GM18507 (cell line): ENCODE measurements at regions not wholly inside any gene's neighbourhood (a gene's known extent, or its start where the extent isn't known, plus 50 kb on each side); places are given as distances from the start of the nearest gene placed in this dataset.

Experiments used
- DNase-seq: peaks from one replicate; pipeline ENCODE4 v3.0.0; 2011; ENCODE audit warnings: low read depth; ENCODE audit not compliant: insufficient read length; ENCODE audit errors: extremely low spot score
- FAIRE-seq: peaks from 2 replicates; lab custom pipeline; 2011; peaks lifted over from hg19 to GRCh38; lab: Jason Lieb, UNC

DNA sequence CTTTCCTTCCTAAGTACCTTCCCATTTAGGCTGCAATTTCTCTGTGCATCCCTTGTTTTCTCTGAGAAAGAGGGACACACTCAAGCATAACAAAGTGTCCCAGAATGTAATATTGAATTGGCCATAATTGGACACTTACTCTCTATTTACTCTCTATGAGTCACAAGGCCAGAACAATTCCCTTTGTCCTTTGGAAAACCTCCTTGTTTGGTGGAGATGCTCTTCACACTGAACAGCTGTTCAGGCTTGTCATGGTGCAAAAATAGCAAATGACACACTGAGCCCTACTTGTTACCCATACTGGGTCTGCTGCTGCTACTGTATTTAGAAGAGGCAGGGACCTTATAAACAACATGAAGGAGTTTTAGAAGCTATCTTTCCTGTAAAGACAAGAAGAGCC, 1590.5 kb upstream of the TMEM132C start:
- DNase-seq (no peak), FAIRE-seq (no peak)

DNA sequence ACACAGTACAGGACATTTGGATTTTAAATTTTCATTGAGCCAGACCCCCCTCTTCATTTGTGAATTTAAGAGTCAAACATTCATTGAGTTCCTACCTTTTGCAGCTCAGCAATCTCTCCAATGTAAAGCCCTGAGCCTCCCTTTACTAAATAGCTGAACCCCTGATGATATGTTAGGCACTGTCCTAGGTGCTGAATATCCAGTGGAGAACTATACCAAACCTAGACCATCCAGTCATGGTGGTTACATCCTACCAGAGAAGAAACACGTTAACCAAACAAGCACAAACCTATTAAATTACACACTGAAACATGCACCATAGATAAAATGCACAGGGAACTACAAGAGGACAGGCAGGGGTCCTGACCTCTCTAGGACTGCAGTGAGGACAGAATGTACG, 1585.3 kb upstream of the TMEM132C start:
- no peak for DNase-seq
- no peak for FAIRE-seq

DNA sequence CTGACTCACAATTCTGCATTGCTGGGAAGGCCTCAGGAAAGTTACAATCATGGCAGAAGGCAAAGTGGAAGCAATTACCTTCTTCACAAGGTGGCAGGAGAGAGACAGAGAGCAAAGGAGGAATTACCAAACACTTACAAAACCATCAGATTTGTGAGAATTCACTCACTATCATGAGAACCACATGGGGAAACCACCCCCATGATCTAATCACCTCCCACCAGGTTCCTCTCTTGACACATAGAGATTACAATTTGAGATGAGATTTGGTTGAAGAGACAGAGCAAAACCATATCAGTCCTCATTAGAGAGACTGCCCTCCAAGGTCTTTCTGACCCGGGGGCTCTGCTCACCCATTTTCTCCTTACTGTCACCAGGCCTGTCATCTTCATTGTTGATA, 1582.3 kb upstream of the TMEM132C start:
- no peak for DNase-seq

DNA sequence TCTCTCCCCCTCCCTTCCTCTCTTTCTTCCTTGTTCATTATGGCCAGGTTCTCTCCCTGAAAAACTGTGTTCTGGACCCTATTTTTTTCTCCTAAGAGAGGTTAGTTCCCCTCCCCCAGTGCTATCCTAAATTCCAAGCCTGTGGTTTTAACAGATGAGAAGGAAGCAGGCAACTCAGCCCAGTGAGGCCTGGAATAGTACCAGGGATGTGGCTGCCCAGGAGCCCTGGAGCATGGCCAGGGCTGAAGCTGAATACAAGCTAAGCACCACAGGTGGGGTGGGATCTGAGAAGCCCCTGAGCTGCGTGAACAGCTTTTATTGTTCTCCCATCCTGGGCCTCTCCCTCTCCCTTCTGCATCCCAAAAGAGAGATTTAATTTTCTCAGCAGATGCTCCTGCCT, 1581.3 kb upstream of the TMEM132C start:
- DNase-seq (no peak), FAIRE-seq (no peak)

More for the DNA sequence above, 1582.3 kb upstream of the TMEM132C start:
- FAIRE-seq = no peak

DNA sequence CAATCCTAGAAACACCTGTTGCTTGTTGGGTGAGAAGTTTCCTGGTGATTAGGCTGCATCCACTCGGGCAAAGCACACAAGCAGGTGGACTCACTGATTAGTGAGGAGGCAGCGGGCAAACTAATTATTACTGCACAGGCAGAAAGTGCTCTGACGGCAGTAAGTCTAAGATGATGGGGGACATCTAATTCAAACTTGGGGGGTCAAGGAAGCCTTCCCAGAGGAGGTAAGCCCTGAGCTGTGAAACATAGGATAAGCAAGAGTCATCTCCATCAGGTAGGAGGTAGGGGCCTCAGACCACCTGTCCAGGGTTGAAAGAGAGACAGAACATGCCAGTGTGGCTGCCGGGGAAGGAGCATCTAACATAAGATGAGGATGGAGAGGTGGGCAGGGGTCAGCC, 1578.4 kb upstream of the TMEM132C start:
- no peak for DNase-seq
- no peak for FAIRE-seq

DNA sequence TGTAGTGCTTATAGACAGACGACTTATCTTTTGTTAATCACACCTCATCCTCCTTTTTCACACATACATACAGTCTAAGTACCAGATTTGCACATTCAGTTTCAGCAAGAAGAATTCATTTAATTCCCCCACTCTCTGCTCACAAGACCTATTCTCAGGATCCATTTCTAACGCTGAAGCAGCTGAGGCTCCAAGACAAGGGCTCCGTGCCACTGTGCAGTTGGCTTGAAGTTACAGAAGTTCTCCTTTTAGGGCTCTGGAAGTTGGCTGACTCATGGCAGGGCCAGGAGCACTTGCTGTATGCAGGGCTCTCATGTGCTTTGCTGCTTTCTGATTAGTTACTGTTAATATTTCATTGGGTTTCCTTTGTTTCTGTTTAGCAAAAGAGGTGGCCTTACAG, 1566.9 kb upstream of the TMEM132C start:
- DNase-seq = no peak
- FAIRE-seq = no peak

DNA sequence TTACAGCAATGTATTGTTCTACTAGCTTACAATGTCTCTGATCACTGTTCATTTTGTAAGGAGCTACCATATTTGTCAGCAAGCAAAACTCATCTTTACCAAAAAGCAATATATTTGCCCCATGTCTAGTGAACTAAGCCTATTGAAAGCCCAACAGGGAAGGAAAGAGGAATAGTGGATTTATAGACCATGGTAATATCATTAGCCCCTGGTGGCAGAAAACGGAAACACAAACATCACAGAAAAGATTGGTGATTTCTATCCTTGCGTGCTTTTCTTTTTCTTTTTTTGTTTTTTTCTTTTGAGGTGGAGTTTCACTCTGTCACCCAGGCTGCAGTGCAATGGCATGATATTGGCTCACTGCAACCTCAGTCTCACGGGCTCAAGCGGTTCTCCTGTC, 1562.4 kb upstream of the TMEM132C start:
- FAIRE-seq = no peak

DNA sequence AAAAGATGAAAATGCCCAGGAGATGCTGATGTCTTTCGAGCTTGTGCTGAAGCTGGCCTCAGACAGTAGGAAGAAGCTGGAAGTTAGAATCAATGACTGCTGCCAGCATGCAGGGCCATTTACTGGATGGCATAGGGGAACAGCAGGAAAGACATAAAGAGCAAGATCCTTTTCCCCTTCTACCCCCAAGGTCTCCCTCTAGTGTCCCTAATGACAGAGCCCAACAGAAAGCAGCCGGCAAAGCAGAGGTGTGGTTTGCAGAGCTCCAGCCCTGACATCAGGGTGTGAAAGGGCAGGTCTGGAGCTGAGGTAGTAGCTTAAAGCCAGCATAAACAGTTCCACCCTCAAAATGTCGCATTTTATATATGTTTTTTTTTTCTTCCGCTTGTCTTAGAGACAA, 1560.7 kb upstream of the TMEM132C start:
- FAIRE-seq = no peak
- DNase-seq = no peak

More for the DNA sequence above, 1562.4 kb upstream of the TMEM132C start:
- no peak for DNase-seq

DNA sequence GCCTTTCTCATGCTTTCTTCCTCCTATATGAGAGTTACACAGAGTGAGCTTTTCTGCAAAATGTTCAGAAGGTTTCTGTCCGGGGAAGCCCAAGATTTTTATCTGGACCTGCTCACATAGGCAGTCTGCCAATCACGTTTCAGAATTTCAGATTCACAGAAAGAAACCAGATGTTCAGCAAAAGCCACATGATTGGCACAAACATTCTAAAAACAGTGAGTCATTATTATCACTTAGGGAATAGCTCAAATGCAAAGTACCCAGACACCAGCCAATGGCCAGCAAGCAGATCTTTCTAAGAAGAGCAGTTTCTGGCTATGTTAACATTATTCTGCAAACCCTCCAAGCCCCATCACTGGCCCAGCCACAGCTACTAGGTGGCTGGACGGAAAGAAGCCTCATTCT, 1558.5 kb upstream of the TMEM132C start:
- no peak for FAIRE-seq

DNA sequence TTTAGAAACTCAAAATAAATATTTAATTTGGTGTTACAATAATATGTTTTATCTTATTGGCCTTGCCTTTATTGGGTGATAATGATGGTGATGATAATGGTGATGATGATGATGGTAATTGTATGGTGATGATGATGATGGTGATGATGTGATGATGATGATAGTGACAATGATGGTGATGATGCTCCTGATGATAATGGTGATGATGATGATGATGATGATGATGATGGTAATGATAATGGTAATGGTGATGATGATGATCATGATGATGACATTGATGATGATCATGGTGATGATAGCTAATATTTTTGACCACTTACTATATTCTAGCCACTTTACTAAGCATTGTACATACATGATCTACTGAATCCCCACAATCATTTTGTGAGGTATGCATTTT, 1548.6 kb upstream of the TMEM132C start:
- FAIRE-seq = no peak
- no peak for DNase-seq

More for the DNA sequence above, 1558.5 kb upstream of the TMEM132C start:
- DNase-seq = no peak

DNA sequence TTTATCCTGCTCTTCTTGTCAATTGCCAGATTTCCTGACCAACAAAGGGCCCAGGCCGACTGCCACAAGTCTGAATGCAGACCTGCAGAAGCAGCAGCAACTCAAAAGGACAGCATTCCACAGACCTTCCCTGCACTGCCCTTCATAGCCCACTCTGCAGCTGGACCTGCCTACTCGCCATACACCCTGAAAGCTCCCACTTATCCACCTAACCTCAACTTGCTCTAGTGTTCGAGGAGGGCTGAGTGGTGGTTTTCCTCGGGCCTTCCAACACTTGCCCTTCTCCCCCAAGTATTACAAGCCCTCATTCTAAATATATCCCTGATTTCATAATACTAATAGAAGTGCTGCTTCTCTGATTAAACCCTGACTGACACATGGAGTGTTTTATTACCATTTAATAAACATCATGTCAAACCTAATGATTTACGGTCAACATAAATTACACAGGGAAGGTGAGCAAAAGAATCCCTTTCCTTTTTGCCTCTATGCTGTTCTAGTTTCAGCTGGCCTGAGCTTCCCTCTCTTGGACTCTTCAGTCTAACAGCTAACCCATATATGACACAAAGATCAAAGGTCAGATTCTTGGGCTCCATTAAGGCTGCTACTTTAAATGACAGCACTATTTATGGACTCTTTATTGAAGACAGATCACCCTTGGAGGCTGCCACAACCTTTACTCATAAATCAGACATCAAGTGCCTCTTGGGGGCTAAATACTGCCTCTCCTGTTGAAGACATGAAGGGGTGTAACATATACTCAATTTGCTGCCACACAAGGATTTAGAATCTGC, 1546.9 kb upstream of the TMEM132C start:
- FAIRE-seq = no peak
- no peak for DNase-seq

DNA sequence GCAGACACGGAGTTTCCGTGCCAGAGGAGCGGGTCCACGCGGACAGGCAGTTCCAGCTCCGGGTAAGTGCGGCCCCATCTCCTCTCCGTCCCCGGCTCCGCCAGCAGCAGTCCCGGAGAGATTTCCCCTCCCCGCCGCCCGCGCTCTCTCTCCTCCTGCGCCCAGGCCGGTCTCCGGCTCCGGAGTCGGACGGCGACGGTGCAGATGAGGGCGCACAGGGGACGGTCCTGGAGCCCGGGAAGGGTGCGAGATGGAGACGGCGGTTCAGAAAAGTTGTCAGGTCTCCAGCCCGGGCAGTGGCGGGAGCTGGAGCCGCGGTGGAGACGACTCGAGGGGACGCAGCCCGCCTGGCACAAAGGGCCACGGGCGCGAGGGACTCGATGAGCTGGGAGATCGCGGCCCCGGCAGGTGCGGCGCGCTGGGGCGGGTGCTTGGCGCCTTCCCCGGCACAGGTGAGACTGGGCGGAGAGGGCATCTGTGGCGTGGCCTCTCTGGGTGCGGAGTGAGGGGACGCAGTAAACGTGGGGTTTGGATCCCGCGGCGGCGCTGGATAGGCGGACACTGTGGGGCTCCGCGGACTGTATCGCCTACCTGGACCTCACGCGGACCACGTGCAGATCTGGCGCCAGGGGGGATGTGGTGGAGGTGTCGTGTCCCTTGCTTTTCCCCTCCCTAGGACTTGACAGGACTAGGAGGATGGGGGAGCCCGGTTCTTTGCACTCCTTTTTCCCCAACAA, 1540.3 kb upstream of the TMEM132C start:
- no peak for FAIRE-seq
- DNase-seq = no peak

DNA sequence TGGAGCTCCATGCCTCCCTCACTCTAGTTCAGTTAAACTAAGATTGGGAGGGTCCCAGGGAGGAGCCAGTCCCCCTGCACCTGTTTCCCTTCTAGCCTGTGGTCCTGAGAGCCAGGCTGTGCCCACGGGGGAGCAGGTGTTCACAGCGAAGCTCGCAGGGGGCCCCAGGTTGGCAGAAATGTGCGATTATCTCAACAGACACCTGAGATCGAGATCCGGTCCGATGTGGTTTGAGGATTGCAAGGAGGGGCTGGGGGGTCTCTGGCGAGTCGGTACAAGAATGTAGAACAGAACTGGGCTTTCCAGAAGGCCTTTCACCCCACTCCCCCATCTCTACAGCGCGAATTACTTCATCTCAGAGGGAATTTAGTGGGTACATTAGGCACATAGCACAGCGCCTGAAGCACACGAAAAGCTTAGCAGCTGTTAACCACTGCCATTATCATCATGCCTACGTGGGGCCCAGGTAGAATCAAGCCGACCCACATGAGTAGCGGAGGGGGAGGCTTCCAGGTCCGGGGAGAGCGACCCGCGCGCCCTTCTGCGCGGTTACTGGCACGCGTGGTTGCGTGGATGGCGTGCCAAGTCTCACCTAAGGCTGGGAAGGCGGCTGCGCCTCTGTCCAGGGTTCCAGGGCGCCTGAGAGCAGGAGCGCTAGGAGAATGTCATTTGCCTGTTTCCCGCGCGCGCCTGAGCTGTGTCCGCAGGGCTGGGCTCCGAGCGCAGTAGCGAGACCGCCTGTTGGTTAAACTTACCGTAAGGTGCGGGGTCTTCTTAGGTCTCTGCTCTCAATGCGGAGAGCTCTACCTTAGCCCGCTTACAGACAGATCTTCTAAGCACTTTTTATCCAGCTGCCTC, 1539.5 kb upstream of the TMEM132C start:
- DNase-seq = no peak
- FAIRE-seq = no peak

DNA sequence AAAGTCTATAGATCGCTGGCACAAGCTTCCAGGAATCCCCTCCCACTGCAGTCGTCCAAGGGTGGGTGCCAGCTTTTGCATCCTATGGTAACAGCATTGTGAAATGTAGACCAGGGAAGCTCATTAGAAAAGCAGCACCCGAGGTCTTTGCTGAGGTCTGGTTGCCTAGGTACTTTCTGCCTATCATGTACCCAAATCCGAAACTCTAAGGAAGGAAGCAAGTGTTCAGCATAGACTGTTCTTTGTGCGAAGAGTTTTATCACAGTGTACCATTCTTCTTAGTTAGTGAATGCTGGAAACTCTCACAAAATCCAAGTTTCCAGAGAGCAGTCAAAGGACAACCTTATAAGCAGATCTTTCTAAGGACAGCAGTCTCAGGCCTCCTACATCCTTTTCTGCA, 1532.7 kb upstream of the TMEM132C start:
- FAIRE-seq (no peak), DNase-seq (no peak)

DNA sequence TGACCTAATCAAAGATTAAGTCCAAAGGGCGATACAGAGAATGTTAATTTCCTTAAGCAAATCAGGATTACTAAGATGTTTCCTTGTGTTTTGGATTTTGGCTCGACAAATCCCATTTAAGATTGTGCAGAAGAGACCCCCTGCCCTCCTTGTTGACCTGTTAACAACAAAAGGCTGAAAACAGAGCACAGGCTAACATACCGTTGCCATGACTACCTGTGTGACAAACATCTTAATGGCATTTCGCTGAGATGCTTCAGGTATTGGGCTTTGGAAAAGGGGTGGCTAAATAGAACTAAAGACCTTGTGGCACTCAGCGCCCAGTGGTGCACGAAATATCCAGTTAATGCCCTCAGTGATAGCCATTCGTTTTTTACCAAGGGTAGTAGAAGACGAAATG, 1532.3 kb upstream of the TMEM132C start:
- no peak for FAIRE-seq
- DNase-seq = no peak

DNA sequence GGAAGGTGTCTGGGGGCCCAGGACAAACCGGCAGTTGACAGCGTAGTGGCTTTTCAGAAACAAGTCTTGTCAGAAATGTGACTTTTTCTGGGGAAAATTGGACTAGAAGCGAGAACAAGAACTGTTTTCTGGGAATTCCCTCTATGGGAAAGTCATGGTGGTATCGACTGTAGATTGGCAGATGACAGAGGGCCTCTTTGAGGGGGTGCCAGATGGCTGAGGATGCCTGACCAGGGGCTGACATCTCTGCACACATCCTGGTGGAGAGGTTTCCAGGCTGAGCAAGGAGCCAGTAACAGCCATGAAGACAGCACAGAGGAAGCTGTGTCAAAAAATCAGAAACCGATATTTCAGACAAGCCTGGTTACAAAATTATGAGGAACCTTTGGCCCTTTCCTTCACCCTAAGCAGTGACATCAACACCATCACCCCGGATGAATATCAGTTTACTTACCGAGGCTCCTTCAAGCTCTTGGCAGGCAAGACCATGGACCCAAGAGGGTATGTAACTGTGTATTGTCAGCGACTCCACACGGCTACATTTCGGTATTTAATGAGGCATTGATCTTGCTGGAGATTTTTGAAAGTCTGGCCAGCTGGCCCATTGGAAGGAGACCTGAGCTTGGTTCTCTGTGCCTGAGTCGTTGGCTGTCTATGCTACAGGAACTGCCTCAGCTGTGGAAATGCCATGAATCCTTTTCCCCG, 1525.3 kb upstream of the TMEM132C start:
- FAIRE-seq (no peak), DNase-seq (no peak)

DNA sequence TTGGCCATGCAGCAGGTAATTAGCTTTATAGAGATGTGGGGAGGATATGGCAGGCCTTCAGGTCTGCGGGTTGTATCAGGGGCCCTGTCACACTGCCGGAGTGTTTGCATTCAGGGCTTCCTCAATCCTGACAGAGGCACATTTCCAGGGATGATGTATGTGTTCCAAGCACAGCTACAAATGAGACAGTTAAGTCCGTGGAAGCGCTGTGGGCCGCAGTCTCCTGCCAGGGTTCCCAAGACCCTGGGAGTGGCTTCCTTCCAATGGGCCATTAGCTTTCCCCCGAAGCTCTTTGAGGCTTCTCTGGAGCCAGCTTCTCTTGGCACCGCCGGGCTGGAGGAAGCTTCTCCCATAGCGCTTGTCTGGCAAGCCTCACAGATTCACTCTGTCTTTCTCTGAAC, 1524.7 kb upstream of the TMEM132C start:
- no peak for DNase-seq
- FAIRE-seq = no peak

DNA sequence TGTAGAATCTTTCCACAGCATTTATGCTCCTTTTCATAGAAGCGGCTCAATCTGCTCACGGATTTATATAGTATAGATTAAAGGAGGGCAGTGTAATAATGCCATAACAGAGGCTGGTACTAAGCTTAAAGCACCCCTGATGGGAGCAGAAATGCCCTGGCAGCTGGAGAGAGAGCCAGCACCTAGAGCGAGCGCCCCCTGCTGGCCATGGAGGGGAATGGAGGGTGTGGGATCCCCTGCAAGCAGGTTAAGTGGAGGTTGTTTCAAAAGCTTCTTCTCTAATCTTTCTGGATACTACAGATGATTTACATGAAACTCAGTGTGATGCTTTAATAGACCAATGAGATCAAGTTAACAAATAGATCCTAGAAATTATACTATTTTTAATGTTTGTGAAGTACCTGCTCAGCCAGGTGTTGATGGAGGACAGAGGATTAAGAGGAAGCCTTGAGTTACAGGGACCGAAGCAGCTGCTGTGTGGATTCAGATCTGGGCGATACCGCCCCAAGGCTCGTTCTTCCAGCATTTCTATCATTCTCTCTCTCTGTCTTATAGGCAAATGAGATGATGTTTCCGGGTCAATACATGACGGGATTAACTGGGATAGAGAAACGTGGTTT, 1519.3 kb upstream of the TMEM132C start:
- FAIRE-seq (no peak), DNase-seq (no peak)

DNA sequence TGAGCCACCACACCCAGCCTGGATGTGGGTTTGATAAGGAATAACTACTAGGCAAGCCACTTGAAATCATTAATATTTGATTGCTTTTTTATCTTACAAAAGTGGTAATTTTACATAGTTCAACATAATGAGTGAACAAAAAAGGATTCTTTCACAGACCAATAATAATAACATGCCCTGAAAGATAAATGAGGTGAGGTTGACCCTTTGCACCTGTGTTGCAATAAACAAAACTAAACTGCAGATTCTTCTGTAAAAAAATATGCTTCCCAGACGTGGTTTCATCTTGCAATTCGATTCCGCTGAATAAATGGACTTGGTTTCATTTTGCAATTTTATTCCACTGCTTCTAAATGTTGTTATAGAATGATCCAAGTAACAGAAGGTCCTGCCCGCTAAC, 1514.9 kb upstream of the TMEM132C start:
- no peak for FAIRE-seq
- DNase-seq = no peak
